ENCODE measurements at regions not wholly inside any gene's neighbourhood (a gene's known extent, or its start where the extent isn't known, plus 50 kb on each side); places are given as distances from the start of the nearest gene placed in this dataset.

DNA sequence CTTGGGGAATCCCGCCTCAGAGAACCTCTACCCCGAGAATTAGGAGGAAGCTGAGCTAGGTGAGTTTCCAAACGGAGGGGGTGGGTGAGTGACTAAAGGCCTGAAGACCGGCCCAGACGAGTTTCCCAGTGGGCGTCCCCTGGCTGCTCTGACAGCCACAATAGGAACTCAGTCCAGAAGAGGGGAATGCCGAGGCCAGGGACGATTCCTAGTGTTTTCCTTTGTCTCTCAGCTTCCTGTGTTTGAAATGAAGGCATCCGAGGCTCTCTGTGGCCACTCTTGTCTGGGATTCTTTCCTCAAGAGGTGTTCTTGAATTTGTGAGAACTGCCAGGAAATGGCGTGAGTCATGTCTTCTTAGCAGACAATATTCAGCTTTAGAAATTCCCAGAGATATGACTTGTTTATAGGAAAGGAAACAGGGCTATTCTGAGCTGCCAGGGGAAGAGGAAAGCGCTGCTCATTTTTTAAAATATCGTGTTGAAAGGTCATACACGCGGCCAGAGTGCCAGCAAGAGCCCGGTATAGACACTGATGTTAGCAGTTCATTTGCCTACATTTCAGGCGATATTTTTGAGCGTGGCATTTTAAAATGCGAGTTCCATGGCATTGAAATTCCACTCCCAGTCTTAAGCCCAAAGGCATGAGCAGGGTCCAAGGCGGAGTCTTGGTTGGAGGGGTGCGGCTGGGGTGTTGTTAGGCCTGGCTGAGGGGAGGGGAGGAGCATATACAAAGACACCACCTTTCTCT is 169.1 kb upstream of the KLF7 start:
- H3K36me3 Mint-ChIP-seq (ENCODE audit: low read depth, unreplicated experiment): no peaks in the 10 kb centered on the region
- peak overlapping the region; percentile 68 for H3K4me3 Mint-ChIP-seq (ENCODE audit: unreplicated experiment)
- no peaks in the 10 kb centered on the region for H3K27me3 Mint-ChIP-seq (ENCODE audit: low read depth, unreplicated experiment)
- Histone ChIP-seq H4K20me1 (ENCODE audit: insufficient read depth, low read length) (no peaks in the 10 kb centered on the region), H3K4me1 (ENCODE audit: insufficient read depth, low read length) (peaks cover 40% of the 10 kb centered on the region), H3K4me2 (ENCODE audit: low read length) (peak overlapping the region; percentile 84), H3K4me3 (ENCODE audit: insufficient read depth, low read depth, low read length) (peak overlapping the region; percentile 49), H3K9ac (ENCODE audit: low read length) (peak overlapping the region; percentile 90), H3K79me2 (ENCODE audit: insufficient read depth, low read length) (no peaks in the 10 kb centered on the region), H3K27me3 (ENCODE audit: insufficient read depth, low read length) (no peaks in the 10 kb centered on the region), H3K36me3 (ENCODE audit: insufficient read depth, low read length) (no peaks in the 10 kb centered on the region), H3K9me3 (ENCODE audit: insufficient read depth, low read depth, low read length) (no peaks in the 10 kb centered on the region), H3K27ac (ENCODE audit: low read depth, low read length) (peak overlapping the region; percentile 99), H2AFZ (ENCODE audit: low read depth, low read length) (peak overlapping the region; percentile 25)
- H3K27ac Mint-ChIP-seq (ENCODE audit: unreplicated experiment): peak overlapping the region; percentile 99
- TF ChIP-seq, protein P1, sequence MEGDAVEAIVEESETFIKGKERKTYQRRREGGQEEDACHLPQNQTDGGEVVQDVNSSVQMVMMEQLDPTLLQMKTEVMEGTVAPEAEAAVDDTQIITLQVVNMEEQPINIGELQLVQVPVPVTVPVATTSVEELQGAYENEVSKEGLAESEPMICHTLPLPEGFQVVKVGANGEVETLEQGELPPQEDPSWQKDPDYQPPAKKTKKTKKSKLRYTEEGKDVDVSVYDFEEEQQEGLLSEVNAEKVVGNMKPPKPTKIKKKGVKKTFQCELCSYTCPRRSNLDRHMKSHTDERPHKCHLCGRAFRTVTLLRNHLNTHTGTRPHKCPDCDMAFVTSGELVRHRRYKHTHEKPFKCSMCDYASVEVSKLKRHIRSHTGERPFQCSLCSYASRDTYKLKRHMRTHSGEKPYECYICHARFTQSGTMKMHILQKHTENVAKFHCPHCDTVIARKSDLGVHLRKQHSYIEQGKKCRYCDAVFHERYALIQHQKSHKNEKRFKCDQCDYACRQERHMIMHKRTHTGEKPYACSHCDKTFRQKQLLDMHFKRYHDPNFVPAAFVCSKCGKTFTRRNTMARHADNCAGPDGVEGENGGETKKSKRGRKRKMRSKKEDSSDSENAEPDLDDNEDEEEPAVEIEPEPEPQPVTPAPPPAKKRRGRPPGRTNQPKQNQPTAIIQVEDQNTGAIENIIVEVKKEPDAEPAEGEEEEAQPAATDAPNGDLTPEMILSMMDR (IDR thresholded peaks at IDR 0.05; ENCODE audit: insufficient read depth, low read depth, low read length): no peak
- TF ChIP-seq EZH2 (IDR thresholded peaks at IDR 0.05; ENCODE audit: insufficient read depth, low read length): no peak
- H3K4me1 Mint-ChIP-seq (ENCODE audit: low read depth, unreplicated experiment): peaks cover 68% of the 10 kb centered on the region
- FAIRE-seq (peak; percentile 98), DNase-seq (ENCODE audit: low read depth) (peak; percentile 100)
- H3K9me3 Mint-ChIP-seq (ENCODE audit: unreplicated experiment): no peaks in the 10 kb centered on the region

DNA sequence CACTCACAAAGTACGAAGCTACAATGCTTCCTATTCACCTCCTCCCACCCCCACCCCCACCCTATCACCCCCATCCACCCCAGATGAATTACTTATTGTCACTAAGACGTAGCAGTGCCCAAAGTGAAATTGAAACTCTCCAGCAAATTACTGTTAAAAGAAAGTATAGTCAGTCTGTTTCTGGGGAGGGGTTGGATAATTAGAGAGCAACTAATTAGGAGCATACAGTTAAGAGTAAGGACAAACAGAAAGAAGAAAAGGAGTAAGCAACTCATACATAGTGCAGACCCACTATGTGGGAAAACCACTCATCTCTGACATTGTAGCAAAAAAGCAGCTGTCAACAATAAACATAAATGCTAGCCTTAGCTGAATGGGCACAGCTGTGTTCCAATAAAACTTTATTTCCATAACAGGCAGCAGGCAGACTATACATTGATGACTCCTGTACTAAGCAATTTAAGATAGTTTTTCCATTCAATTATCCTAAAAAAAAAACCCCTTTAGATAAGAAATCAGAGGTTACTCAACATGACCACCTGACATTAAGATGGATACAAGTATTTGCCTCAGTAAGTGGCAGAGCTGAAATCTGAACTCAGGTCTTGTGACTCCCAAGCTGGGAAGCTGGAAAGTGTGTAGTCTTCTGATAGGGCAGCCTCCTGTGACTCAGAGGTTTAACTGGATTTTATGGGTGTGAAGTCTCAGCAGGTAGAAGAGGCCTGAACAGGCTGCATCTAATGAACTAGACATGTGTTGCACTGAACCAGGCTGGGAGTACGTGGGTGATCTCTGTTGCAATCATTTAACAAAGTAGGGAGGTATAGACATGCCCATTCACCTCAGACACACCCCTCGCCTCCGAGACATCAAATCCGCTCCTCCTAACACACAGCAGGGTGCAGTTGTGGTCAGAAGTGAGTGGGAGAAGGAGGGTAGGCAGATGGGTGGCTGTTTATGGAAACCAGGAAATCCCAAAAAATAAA is 171.8 kb upstream of the KLF7 start:
- peak overlapping the region; percentile 91 for H3K27ac Mint-ChIP-seq (ENCODE audit: unreplicated experiment)
- H3K4me2 ChIP-seq (ENCODE audit: low read length): no peak overlapping the region

More for the DNA sequence above, 171.8 kb upstream of the KLF7 start:
- H3K4me1 ChIP-seq (ENCODE audit: insufficient read depth, low read length): peaks cover 32% of the 10 kb centered on the region
- no peaks in the 10 kb centered on the region for H3K36me3 ChIP-seq (ENCODE audit: insufficient read depth, low read length)
- H3K79me2 ChIP-seq (ENCODE audit: insufficient read depth, low read length): no peaks in the 10 kb centered on the region
- Mint-ChIP-seq H3K4me1 (ENCODE audit: low read depth, unreplicated experiment) (peaks cover 46% of the 10 kb centered on the region), H3K9me3 (ENCODE audit: unreplicated experiment) (no peaks in the 10 kb centered on the region), H3K4me3 (ENCODE audit: unreplicated experiment) (no peak overlapping the region), H3K27me3 (ENCODE audit: low read depth, unreplicated experiment) (no peaks in the 10 kb centered on the region), H3K36me3 (ENCODE audit: low read depth, unreplicated experiment) (no peaks in the 10 kb centered on the region)
- H4K20me1 ChIP-seq (ENCODE audit: insufficient read depth, low read length): no peaks in the 10 kb centered on the region
- no peak overlapping the region for H2AFZ ChIP-seq (ENCODE audit: low read depth, low read length)
- FAIRE-seq (no peak), DNase-seq (ENCODE audit: low read depth) (peak; percentile 74)
- H3K4me3 ChIP-seq (ENCODE audit: insufficient read depth, low read depth, low read length): no peak overlapping the region
- H3K9ac ChIP-seq (ENCODE audit: low read length): no peak overlapping the region
- peak overlapping the region; percentile 5 for H3K27ac ChIP-seq (ENCODE audit: low read depth, low read length)
- H3K27me3 ChIP-seq (ENCODE audit: insufficient read depth, low read length): no peaks in the 10 kb centered on the region
- TF ChIP-seq EZH2 (IDR thresholded peaks at IDR 0.05; ENCODE audit: insufficient read depth, low read length): no peak
- TF ChIP-seq, protein P1 (IDR thresholded peaks at IDR 0.05; ENCODE audit: insufficient read depth, low read depth, low read length): no peak
- H3K9me3 ChIP-seq (ENCODE audit: insufficient read depth, low read depth, low read length): no peaks in the 10 kb centered on the region
